ENCODE measurements at regions not wholly inside any gene's neighbourhood (a gene's known extent, or its start where the extent isn't known, plus 50 kb on each side); places are given as distances from the start of the nearest gene placed in this dataset.

DNA sequence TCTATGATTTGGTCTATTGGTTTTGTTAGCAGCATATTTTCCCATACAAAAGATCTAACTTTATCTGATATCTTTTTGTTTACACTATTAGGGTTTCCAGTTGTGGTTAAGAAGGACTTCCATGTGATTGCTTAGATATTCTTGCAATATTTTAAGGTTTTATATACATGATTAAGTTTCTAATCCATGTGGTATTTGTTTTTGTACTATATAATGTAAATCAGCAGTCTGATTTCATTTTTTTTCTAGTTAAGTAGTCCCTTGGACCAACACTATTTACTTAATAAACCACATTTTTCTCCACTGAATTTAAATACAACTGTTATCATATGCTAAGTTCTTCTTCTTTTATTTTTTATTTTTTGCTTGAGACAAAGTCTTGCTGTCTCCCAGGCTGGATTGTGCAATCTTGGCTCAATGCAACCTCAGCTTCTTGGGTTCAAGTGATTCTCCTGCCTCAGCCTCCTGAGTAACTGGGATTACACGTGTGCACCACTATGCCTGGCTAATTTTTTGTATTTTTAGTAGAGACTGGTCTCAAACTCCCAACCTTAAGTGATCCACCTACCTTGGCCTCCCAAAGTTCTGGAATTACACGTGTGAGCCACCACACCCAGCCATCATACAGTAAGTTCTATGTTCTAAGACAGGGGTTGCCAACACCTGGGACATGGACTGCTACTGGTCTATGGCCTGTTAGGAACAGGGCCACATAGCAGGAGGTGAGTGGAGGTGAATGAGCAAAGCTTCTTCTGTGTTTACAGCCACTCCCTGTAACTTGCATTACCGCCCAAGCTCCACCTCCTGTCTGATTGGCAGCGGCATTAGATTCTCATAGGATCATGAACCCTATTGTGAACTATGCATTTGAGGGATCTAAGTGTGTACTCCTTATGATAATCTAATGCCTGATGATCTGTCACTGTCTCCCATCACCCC, 58.5 kb upstream of the RAB27B start:
- DNase-seq (ENCODE audit: low spot score), result no peak

DNA sequence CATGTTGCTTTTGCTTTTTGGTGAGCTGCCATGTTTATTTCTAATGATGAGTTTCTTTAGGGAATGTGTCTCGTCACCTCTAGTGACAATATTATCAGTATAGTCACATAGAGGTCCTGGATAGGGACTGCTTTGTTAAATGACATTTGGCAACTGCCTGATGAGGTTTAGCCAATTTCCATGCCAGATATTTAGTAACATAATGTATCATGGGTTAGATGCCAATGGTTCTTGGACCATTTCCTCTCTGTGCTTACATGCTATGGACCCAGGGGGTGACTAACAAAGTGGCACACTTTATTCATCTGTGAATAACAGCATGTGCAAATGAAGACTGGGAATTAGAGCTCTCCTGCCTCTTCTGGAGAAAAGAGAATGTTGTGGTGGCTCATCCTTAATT, 56.2 kb upstream of the RAB27B start:
- no peak for DNase-seq (ENCODE audit: low spot score)

DNA sequence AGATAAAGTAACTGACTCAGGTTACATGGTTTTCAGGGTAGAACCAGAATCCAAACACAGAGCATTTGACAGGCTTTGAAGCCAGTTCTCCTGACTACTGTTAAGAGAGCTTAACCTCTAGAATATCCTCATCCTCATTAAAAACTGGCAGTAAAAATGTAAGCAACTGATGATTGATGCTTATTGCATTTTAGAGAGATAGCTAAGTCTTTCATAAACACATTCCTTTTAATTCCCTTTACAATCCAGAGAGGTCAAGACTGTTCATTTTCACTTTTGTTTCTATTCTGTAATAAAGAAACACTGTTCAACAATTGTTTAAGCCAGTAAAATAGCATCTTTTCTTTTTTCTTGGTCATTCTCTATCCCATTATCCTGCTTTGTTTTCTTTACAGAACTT, 53.9 kb upstream of the RAB27B start:
- no peak for DNase-seq (ENCODE audit: low spot score)

DNA sequence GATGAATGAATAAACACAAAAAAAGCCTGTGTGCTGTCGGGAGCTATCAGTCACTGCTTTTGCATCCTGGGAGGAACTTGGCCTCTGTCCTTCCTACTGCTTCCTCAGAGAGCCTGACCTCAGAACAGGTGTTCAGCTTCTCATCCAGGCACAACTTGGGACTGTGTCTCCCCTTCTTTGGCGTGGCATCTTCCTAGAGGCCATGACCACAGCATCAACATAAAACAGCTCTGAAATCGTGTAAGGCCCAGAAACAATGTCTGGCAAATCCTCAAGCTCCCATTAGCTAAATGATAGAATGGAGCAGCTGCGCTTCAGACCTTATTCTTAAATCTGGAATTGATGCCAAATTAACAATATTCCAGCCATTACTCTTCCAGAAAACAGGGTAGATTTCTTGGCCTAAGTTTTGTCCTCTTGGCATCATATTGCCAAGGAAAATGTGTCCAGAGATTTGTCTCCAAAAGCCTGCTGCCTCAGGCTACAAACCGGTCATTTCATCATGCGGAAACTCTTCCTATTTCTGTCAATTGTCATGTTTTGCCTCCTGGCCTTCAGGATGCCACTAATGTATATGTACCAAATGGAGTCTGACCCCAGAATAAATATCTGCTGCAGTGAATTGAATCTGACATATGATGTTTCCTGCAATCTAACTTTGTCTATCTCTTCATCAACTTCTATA, 53.2 kb upstream of the RAB27B start:
- no peak for DNase-seq (ENCODE audit: low spot score)

DNA sequence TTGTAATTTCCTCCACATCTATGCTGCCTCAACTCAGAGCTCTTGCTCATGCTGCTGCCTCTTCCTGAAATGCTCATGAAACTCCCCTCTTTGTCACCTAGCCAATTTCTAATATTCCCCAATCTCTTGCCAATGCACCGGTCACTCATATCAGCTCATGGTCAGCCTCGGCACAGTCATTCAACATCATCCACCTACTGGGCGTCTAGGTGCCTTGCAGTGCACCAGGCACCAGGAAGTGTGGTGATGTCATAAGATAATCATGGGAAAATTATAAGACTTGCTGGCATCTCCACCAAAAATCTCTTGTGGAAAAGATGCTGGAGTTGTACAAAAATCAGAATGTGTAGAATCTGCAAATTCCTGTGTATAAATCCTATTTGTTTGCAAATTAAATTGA, 52.6 kb upstream of the RAB27B start:
- no peak for DNase-seq (ENCODE audit: low spot score)

DNA sequence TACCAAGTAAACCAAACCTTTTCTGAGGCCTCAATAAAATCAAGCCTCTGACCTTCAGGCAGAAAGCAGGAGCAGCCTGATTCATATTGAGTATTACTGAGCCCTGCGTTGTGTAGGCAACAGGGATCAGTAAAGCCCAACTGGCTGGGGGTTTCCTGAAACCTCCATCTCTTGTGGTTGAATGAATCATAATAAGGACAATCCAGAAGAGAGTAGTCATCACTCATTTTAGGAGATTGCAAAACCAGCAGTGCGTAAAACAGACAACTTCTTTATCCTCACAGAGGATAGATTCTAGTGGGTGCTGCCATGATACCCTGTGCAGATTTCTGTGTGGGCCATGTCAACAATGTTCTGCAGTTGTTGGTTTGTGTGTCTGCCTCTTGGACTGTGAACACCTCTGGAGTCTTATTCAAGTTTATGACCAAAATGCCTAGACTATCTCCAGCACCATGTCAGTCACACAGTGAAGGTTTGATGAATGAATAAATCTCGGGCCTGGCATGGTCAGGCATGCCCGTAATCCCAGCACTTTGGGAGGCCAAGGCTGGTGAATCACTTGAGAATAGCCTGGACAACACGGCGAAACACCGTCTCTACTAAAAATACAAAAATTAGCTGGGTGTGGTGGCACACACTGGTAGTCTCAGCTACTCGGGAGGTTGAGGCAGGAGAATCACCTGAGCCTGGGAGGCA, 51.8 kb upstream of the RAB27B start:
- peak; percentile 71 for DNase-seq (ENCODE audit: low spot score)

DNA sequence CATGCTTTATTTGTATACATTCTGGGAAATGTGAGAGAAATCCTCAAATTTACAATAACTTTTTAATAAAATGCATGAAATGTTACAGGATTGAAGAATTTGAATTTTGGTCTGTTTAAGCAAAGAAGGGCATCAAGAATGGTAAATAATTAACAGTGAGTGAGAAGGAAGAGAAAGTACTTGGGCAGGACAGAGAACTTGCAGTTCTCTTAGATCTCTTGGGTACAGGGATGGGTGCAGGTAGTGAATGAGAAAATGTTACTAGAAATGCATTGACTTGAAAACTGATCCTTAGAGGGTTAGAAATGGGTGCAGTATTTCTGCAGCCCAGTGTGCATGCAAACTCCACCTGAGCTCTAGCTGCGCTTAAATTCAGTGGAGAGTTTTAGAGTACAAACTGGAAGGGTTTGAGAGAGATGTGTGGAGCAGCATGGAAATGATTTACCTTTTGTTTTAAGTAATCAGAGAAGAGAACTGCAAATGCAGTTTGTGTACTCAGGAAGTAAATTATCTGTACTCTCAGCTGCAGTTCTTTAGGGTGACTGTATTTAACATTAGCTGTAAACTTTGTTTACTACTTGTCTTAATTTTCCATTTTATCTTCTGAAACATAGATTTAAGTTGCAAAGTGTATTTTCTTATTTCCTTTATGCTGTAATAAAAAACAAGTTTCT, 51.0 kb upstream of the RAB27B start:
- DNase-seq (ENCODE audit: low spot score), result no peak

DNA sequence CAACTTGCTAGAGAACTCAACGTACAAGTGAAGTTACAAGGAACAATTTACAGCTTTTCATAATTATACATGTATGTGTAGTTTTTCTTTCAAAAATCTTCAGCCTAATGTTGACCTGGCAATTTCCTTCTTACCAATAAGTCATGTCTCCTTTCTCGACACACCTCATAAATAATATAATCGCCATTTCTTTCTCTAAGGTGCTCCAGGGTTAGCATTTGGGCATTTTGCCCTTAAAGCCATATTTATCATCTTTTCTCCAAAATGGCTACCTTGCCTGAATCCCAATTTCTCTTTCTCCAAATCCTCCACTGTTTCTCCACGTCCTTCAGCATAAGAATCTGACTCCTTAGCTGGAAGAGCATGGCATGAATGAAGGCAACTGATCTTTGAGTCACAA, 50.3 kb upstream of the RAB27B start:
- DNase-seq (ENCODE audit: low spot score), result no peak

Data from activated CD4-positive, alpha-beta T cell treated with anti-CD3 and anti-CD28 coated beads, Interleukin-2, Interleukin-4, amounts not matched to agents 100 ng/mL and 50 ng/mL, durations not matched to agents 16 hours and 8 hours (primary cell).